Spleen (tissue), 7 donors: ENCODE measurements at regions not wholly inside any gene's neighbourhood (a gene's known extent, or its start where the extent isn't known, plus 50 kb on each side); places are given as distances from the start of the nearest gene placed in this dataset.
"Not testable (repeated sequence)": the region's sequence is repeated elsewhere in the genome, so short reads cannot be mapped to it uniquely, and the experiment has no call there.

Source experiments
- CTCF ChIP-seq, 11 experiments: fragments of 200-600 bp in 7 of 11; fragments of 450-650 bp in 4 of 11; sonication (generic) in 4 of 11; IDR thresholded peaks in 8 of 11; conservative IDR thresholded peaks in 3 of 11; 1 replicate in 7 of 11; 2 replicates in 4 of 11; pipeline versions ENCODE4 v1.4.0 to v1.8.0; 2016 to 2021; ENCODE audit warnings: antibody characterized with exemption in 11 of 11, inconsistent platforms in 4 of 11, mild to moderate bottlenecking in 1 of 11
- POLR2A ChIP-seq, 3 donors: fragments of 450-650 bp; IDR thresholded peaks; one replicate each; pipeline ENCODE4 v1.5.1; 2017; ENCODE audit warnings: antibody characterized with exemption in 3 of 3, mild to moderate bottlenecking in 1 of 3
- donor health status: DM: no; HTN: no; CAD: no; lungs with moderate emphysema.
- donor health status: DM: no; HTN: no; CAD: no.
- donor health status: DM: no; HTN: no; CAD: no.

DNA sequence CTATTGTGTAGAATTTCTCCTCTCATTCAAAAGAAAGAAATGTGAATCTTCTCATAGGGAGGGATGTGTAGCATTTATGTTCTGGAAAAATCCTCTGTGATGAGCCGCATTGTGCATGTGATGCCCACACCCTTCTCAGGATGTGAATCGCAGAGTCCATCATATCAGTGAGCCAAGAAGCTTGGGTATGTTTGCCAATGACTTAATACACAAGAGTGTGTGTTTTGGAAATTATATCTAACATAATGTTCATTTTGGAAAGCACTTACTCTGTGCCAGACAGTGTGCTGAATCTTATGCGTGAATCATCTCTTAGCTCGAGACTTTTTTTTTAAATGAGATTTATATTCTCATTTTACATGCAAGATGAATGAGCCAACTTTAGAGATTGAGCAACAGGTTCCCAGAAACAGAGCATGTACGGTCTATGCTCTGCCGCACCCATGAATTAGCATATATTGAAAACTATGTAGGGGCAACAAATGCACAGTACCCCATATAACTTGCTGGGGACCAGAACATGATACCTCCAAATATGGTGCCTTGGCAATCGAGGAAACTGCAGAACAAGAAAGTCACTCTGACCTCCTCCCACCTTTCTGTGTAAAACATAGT lies 418.4 kb upstream of the SPATA31A3 start:
- not testable (repeated sequence) for TF ChIP-seq CTCF (IDR thresholded peaks at IDR 0.05 in 8 of 11, conservative IDR thresholded peaks at IDR 0.05 in 3 of 11); POLR2A (IDR thresholded peaks at IDR 0.05)
